ENCODE measurements at regions not wholly inside any gene's neighbourhood (a gene's known extent, or its start where the extent isn't known, plus 50 kb on each side); places are given as distances from the start of the nearest gene placed in this dataset.

- H3K4me1 ChIP-seq (ENCODE audit: control insufficient read depth in 2 of 2, insufficient read depth in 2 of 2, low read length in 2 of 2), result no peaks in the 10 kb centered on the region
- H3K36me3 ChIP-seq (ENCODE audit: control insufficient read depth in 2 of 2, insufficient read depth in 2 of 2, low read length in 2 of 2), result no peaks in the 10 kb centered on the region
- no peak overlapping the region for H3K9ac ChIP-seq (ENCODE audit: low read depth in 1 of 2, low read length in 2 of 2)
- no peak overlapping the region for H3K27ac ChIP-seq (ENCODE audit: low read depth in 2 of 2, low read length in 2 of 2)
- no peaks in the 10 kb centered on the region for H3K27me3 ChIP-seq (ENCODE audit: control insufficient read depth in 2 of 2, insufficient read depth in 2 of 2, low read length in 2 of 2)
- no peak overlapping the region for H3K4me3 ChIP-seq (ENCODE audit: low read length in 2 of 2)
- H3K9me3 ChIP-seq (ENCODE audit: control insufficient read depth in 2 of 2, low read length in 2 of 2), result peaks cover 0 to 2% of the 10 kb centered on the region in 2 donors
Measured at GRCh38 chr14:87231336-87232026, 761.5 kb downstream of the GALC start.

GRCh38 chr14:87230726-87231125 is 762.3 kb downstream of the GALC start:
- H3K36me3 ChIP-seq (ENCODE audit: control insufficient read depth in 2 of 2, insufficient read depth in 2 of 2, low read length in 2 of 2), result no peaks in the 10 kb centered on the region
- H3K27me3 ChIP-seq (ENCODE audit: control insufficient read depth in 2 of 2, insufficient read depth in 2 of 2, low read length in 2 of 2), result no peaks in the 10 kb centered on the region
- no peak overlapping the region for H3K4me3 ChIP-seq (ENCODE audit: low read length in 2 of 2)
- H3K4me1 ChIP-seq (ENCODE audit: control insufficient read depth in 2 of 2, insufficient read depth in 2 of 2, low read length in 2 of 2), result no peaks in the 10 kb centered on the region
- H3K9ac ChIP-seq (ENCODE audit: low read depth in 1 of 2, low read length in 2 of 2), result no peak overlapping the region
- H3K27ac ChIP-seq (ENCODE audit: low read depth in 2 of 2, low read length in 2 of 2), result no peak overlapping the region
- H3K9me3 ChIP-seq (ENCODE audit: control insufficient read depth in 2 of 2, low read length in 2 of 2), result peaks cover 0 to 2% of the 10 kb centered on the region in 2 donors

GRCh38 chr14:87229131-87229530 is 763.9 kb downstream of the GALC start:
- no peaks in the 10 kb centered on the region for H3K4me1 ChIP-seq (ENCODE audit: control insufficient read depth in 2 of 2, insufficient read depth in 2 of 2, low read length in 2 of 2)
- H3K9ac ChIP-seq (ENCODE audit: low read depth in 1 of 2, low read length in 2 of 2), result no peak overlapping the region
- H3K9me3 ChIP-seq (ENCODE audit: control insufficient read depth in 2 of 2, low read length in 2 of 2), result peaks cover 0 to 2% of the 10 kb centered on the region in 2 donors
- H3K4me3 ChIP-seq (ENCODE audit: low read length in 2 of 2), result no peak overlapping the region
- no peaks in the 10 kb centered on the region for H3K27me3 ChIP-seq (ENCODE audit: control insufficient read depth in 2 of 2, insufficient read depth in 2 of 2, low read length in 2 of 2)
- no peak overlapping the region for H3K27ac ChIP-seq (ENCODE audit: low read depth in 2 of 2, low read length in 2 of 2)
- H3K36me3 ChIP-seq (ENCODE audit: control insufficient read depth in 2 of 2, insufficient read depth in 2 of 2, low read length in 2 of 2), result no peaks in the 10 kb centered on the region

DNA sequence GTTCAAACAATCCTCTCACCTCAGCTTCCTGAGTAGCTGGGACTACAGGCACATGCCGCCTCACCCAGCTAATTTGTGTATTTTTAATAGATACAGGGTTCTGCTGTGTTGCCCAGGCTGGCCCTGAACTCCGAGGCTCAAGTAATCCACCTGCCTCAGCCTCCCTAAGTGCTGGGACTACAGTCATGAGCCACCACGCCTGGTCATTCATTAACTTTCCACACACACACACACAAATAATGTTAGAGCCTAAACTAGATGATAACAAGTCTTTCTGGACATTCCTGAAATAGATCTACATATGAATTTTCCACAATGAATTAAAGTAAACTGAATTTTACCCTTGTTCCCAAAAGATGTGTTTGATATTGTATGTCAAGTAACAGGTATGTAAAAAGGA is 776.0 kb downstream of the GALC start:
- Histone ChIP-seq H3K27me3 (ENCODE audit: control insufficient read depth in 2 of 2, insufficient read depth in 2 of 2, low read length in 2 of 2) (no peaks in the 10 kb centered on the region), H3K36me3 (ENCODE audit: control insufficient read depth in 2 of 2, insufficient read depth in 2 of 2, low read length in 2 of 2) (no peaks in the 10 kb centered on the region), H3K9me3 (ENCODE audit: control insufficient read depth in 2 of 2, low read length in 2 of 2) (no peaks in the 10 kb centered on the region), H3K9ac (ENCODE audit: low read depth in 1 of 2, low read length in 2 of 2) (no peak overlapping the region), H3K4me1 (ENCODE audit: control insufficient read depth in 2 of 2, insufficient read depth in 2 of 2, low read length in 2 of 2) (no peaks in the 10 kb centered on the region), H3K27ac (ENCODE audit: low read depth in 2 of 2, low read length in 2 of 2) (no peak overlapping the region), H3K4me3 (ENCODE audit: low read length in 2 of 2) (no peak overlapping the region)

DNA sequence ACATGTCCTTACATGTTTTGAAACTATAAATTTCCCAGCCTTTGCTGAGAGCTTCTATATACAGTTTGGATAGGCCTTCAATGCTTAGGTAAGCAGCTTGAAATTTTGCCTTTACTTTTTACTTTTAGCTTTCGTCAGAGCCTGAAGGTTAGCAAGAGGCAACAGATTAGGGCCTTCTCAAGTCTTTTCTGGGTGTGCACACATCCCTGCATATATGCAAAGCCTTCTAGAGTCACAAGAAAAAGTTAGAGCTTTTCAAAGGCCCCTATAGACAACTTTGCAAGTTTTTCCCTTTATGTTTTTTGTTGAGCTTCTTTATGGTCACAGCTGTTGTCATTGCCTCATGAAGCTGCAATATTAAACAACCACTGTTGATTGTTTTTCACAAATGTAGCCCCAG is 778.4 kb downstream of the GALC start:
- H3K27me3 ChIP-seq (ENCODE audit: control insufficient read depth in 2 of 2, insufficient read depth in 2 of 2, low read length in 2 of 2), result no peaks in the 10 kb centered on the region
- no peaks in the 10 kb centered on the region for H3K4me1 ChIP-seq (ENCODE audit: control insufficient read depth in 2 of 2, insufficient read depth in 2 of 2, low read length in 2 of 2)
- no peak overlapping the region for H3K4me3 ChIP-seq (ENCODE audit: low read length in 2 of 2)
- no peaks in the 10 kb centered on the region for H3K9me3 ChIP-seq (ENCODE audit: control insufficient read depth in 2 of 2, low read length in 2 of 2)
- no peak overlapping the region for H3K27ac ChIP-seq (ENCODE audit: low read depth in 2 of 2, low read length in 2 of 2)
- no peak overlapping the region for H3K9ac ChIP-seq (ENCODE audit: low read depth in 1 of 2, low read length in 2 of 2)
- no peaks in the 10 kb centered on the region for H3K36me3 ChIP-seq (ENCODE audit: control insufficient read depth in 2 of 2, insufficient read depth in 2 of 2, low read length in 2 of 2)

DNA sequence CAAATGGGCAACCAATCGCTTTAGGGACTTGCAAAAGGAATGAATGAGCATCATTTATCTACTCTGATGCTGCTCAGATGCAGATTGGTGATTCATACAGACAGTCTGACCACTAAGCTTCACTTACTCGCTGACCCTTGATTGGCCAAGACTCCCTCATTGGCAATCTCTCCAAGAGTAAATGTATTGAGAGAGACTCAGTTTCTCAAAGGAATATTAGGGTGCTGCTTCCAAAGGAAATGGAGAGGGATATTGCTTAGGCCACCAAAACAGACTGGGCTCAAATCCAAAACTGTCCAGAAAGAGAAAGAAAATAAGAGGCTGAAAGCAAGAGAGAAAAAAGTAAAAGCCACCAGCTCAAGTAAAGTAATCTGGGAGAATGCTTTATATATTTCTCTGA is 785.2 kb downstream of the GALC start:
- Histone ChIP-seq H3K27ac (ENCODE audit: low read depth in 2 of 2, low read length in 2 of 2) (no peak overlapping the region), H3K36me3 (ENCODE audit: control insufficient read depth in 2 of 2, insufficient read depth in 2 of 2, low read length in 2 of 2) (no peaks in the 10 kb centered on the region), H3K27me3 (ENCODE audit: control insufficient read depth in 2 of 2, insufficient read depth in 2 of 2, low read length in 2 of 2) (no peaks in the 10 kb centered on the region), H3K9ac (ENCODE audit: low read depth in 1 of 2, low read length in 2 of 2) (no peak overlapping the region), H3K4me3 (ENCODE audit: low read length in 2 of 2) (no peak overlapping the region), H3K4me1 (ENCODE audit: control insufficient read depth in 2 of 2, insufficient read depth in 2 of 2, low read length in 2 of 2) (no peaks in the 10 kb centered on the region), H3K9me3 (ENCODE audit: control insufficient read depth in 2 of 2, low read length in 2 of 2) (no peaks in the 10 kb centered on the region)

DNA sequence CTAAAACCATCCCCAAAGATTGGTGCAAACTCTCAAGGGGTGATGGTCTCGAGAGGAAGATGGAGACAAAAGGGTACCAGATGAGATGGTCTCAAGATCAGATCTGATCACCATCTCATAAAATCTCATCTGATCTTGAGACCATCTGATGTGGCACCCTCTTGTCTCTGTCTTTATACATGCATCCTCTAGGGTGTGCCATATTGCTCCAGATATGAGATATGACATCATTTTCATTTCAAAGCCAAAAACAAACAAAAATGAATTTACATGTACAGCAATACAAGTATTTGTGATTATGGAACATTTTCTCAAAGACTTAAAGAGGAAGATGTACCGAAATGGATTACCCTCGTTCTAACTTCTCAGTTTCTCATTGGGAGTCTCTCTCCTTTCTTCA is 787.2 kb downstream of the GALC start:
- no peaks in the 10 kb centered on the region for H3K4me1 ChIP-seq (ENCODE audit: control insufficient read depth in 2 of 2, insufficient read depth in 2 of 2, low read length in 2 of 2)
- no peak overlapping the region for H3K9ac ChIP-seq (ENCODE audit: low read depth in 1 of 2, low read length in 2 of 2)
- no peaks in the 10 kb centered on the region for H3K36me3 ChIP-seq (ENCODE audit: control insufficient read depth in 2 of 2, insufficient read depth in 2 of 2, low read length in 2 of 2)
- H3K4me3 ChIP-seq (ENCODE audit: low read length in 2 of 2), result no peak overlapping the region
- no peaks in the 10 kb centered on the region for H3K9me3 ChIP-seq (ENCODE audit: control insufficient read depth in 2 of 2, low read length in 2 of 2)
- H3K27ac ChIP-seq (ENCODE audit: low read depth in 2 of 2, low read length in 2 of 2), result no peak overlapping the region
- H3K27me3 ChIP-seq (ENCODE audit: control insufficient read depth in 2 of 2, insufficient read depth in 2 of 2, low read length in 2 of 2), result no peaks in the 10 kb centered on the region

DNA sequence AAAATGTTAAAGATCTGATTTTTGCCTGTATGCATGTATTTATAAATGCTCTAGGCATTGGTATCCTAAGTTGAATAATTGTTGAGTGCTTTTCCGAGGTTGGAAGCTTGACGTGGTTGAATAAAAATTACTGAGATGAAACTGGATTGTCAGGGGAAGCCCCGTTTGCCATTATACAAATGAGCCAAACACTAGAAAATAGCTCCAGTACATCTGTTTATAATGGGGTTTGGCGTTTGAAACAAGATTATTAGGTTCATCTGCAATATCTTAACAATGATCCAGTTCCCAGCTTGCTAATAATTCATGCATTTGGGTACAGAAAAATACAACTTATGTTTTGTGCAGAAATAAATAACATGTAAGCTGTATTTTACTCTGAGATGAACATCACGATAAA is 789.6 kb downstream of the GALC start:
- Histone ChIP-seq H3K27me3 (ENCODE audit: control insufficient read depth in 2 of 2, insufficient read depth in 2 of 2, low read length in 2 of 2) (no peaks in the 10 kb centered on the region), H3K4me3 (ENCODE audit: low read length in 2 of 2) (no peak overlapping the region), H3K36me3 (ENCODE audit: control insufficient read depth in 2 of 2, insufficient read depth in 2 of 2, low read length in 2 of 2) (no peaks in the 10 kb centered on the region), H3K9ac (ENCODE audit: low read depth in 1 of 2, low read length in 2 of 2) (no peak overlapping the region), H3K9me3 (ENCODE audit: control insufficient read depth in 2 of 2, low read length in 2 of 2) (no peaks in the 10 kb centered on the region), H3K27ac (ENCODE audit: low read depth in 2 of 2, low read length in 2 of 2) (no peak overlapping the region), H3K4me1 (ENCODE audit: control insufficient read depth in 2 of 2, insufficient read depth in 2 of 2, low read length in 2 of 2) (no peaks in the 10 kb centered on the region)

- no peaks in the 10 kb centered on the region for H3K27me3 ChIP-seq (ENCODE audit: control insufficient read depth in 2 of 2, insufficient read depth in 2 of 2, low read length in 2 of 2)
- no peak overlapping the region for H3K27ac ChIP-seq (ENCODE audit: low read depth in 2 of 2, low read length in 2 of 2)
- H3K9ac ChIP-seq (ENCODE audit: low read depth in 1 of 2, low read length in 2 of 2), result no peak overlapping the region
Measured at GRCh38 chr14:87199381-87199780, 793.6 kb downstream of the GALC start.

DNA sequence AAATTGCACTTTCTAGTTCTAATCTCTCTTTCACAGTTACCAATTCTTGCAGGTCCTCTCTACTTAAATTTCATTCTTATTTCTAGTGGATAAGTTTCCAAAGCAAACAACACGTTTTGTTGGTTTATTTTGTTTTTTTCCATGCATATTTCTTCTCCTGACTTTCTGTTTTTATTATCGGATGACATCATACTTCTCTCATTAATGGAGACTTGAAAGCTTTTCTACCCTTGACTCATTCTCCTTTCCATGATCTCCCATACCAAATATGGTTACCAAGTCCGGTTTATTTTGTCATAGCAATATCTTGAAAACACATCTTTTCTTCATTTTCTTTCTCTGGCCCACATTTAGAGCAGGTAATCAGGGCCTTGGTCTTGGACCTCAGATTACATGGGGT is 796.5 kb downstream of the GALC start:
- Histone ChIP-seq H3K27me3 (ENCODE audit: control insufficient read depth in 2 of 2, insufficient read depth in 2 of 2, low read length in 2 of 2) (no peaks in the 10 kb centered on the region), H3K36me3 (ENCODE audit: control insufficient read depth in 2 of 2, insufficient read depth in 2 of 2, low read length in 2 of 2) (no peaks in the 10 kb centered on the region), H3K9ac (ENCODE audit: low read depth in 1 of 2, low read length in 2 of 2) (no peak overlapping the region), H3K9me3 (ENCODE audit: control insufficient read depth in 2 of 2, low read length in 2 of 2) (peaks cover 5% of the 10 kb centered on the region in 2 donors), H3K27ac (ENCODE audit: low read depth in 2 of 2, low read length in 2 of 2) (no peak overlapping the region), H3K4me1 (ENCODE audit: control insufficient read depth in 2 of 2, insufficient read depth in 2 of 2, low read length in 2 of 2) (no peaks in the 10 kb centered on the region), H3K4me3 (ENCODE audit: low read length in 2 of 2) (no peak overlapping the region)

More at GRCh38 chr14:87199381-87199780, 793.6 kb downstream of the GALC start:
- no peaks in the 10 kb centered on the region for H3K36me3 ChIP-seq (ENCODE audit: control insufficient read depth in 2 of 2, insufficient read depth in 2 of 2, low read length in 2 of 2)
- no peak overlapping the region for H3K4me3 ChIP-seq (ENCODE audit: low read length in 2 of 2)
- peaks cover 0 to 5% of the 10 kb centered on the region in 2 donors for H3K9me3 ChIP-seq (ENCODE audit: control insufficient read depth in 2 of 2, low read length in 2 of 2)
- no peaks in the 10 kb centered on the region for H3K4me1 ChIP-seq (ENCODE audit: control insufficient read depth in 2 of 2, insufficient read depth in 2 of 2, low read length in 2 of 2)
